Testis (tissue), 2 donors: ENCODE measurements at regions not wholly inside any gene's neighbourhood (a gene's known extent, or its start where the extent isn't known, plus 50 kb on each side); places are given as distances from the start of the nearest gene placed in this dataset.

ENCODE experiments used
- DNase-seq: peaks from one replicate; pipeline ENCODE4 v3.0.0-alpha.2; 2019
- H3K27ac ChIP-seq, 2 donors: fragments of 200-600 bp; sonication (generic); one replicate each; pipeline ENCODE4 v1.5.1; 2019
- H3K27me3 ChIP-seq: fragments of 200-600 bp; sonication (generic); one replicate; pipeline ENCODE4 v1.5.1; 2019
- H3K36me3 ChIP-seq: fragments of 200-600 bp; sonication (generic); one replicate; pipeline ENCODE4 v1.5.1; 2017; ENCODE audit warnings: low read depth; ENCODE audit errors: missing control alignments
- H3K4me1 ChIP-seq: fragments of 200-600 bp; sonication (generic); one replicate; pipeline ENCODE4 v1.5.1; 2019
- H3K4me3 ChIP-seq, 2 donors: fragments of 200-600 bp; sonication (generic); one replicate each; pipeline ENCODE4 v1.5.1; 2017 to 2019
- H3K9me3 ChIP-seq: fragments of 200-600 bp; sonication (generic); one replicate; pipeline ENCODE4 v1.5.1; 2017
- POLR2A ChIP-seq: fragments of 450-650 bp; IDR thresholded peaks from one replicate; pipeline ENCODE4 v1.6.1; 2017; ENCODE audit warnings: antibody characterized with exemption, mild to moderate bottlenecking, moderate library complexity
- whole genome bisulfite sequencing, 2 donors: methylation state at CpG; one replicate each; pipeline ENCODE4 v1.1.5; 2018; 5-methylcytosine and 5-hydroxymethylcytosine counted together
- intact Hi-C: fragments of 100-400 bp; cut with DNase I; formaldehyde crosslinking; loops from one replicate; pipeline ENCODE4 v1.15.1; 2023; ENCODE audit warnings: low total_unique reads
- TF ChIP-seq, protein P1 (sequence below), 3 experiments: fragments of 450-650 bp in 2 of 3; fragments of 200-600 bp in 1 of 3; sonication (generic) in 1 of 3; IDR thresholded peaks; one replicate each; pipeline ENCODE4 v1.5.1; 2016 to 2019; ENCODE audit warnings: antibody characterized with exemption in 3 of 3, mild to moderate bottlenecking in 2 of 3, moderate library complexity in 1 of 3

- H3K9me3 ChIP-seq = no peaks in the 10 kb centered on the region
- WGBS, 2 donors = 65 to 76% methylated on average over 3 of the region's 3 CpGs
- no peaks in the 10 kb centered on the region for H3K4me1 ChIP-seq
- TF ChIP-seq POLR2A = no peak
- intact Hi-C loops = no loop called here
- H3K27ac ChIP-seq = no peak overlapping the region
- peak; percentile 31 for DNase-seq
- no peaks in the 10 kb centered on the region for H3K36me3 ChIP-seq
- H3K27me3 ChIP-seq = no peaks in the 10 kb centered on the region
- H3K4me3 ChIP-seq = no peak overlapping the region
Measured at GRCh38 chr9:88270413-88270812, 117.8 kb upstream of the SPIN1 start.

- H3K4me3 ChIP-seq = no peak overlapping the region
- no peaks in the 10 kb centered on the region for H3K4me1 ChIP-seq
- no peak for DNase-seq
- TF ChIP-seq, protein P1, sequence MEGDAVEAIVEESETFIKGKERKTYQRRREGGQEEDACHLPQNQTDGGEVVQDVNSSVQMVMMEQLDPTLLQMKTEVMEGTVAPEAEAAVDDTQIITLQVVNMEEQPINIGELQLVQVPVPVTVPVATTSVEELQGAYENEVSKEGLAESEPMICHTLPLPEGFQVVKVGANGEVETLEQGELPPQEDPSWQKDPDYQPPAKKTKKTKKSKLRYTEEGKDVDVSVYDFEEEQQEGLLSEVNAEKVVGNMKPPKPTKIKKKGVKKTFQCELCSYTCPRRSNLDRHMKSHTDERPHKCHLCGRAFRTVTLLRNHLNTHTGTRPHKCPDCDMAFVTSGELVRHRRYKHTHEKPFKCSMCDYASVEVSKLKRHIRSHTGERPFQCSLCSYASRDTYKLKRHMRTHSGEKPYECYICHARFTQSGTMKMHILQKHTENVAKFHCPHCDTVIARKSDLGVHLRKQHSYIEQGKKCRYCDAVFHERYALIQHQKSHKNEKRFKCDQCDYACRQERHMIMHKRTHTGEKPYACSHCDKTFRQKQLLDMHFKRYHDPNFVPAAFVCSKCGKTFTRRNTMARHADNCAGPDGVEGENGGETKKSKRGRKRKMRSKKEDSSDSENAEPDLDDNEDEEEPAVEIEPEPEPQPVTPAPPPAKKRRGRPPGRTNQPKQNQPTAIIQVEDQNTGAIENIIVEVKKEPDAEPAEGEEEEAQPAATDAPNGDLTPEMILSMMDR (IDR thresholded peaks at IDR 0.05) = no peak
- TF ChIP-seq POLR2A = no peak
- H3K27me3 ChIP-seq = no peaks in the 10 kb centered on the region
- no peaks in the 10 kb centered on the region for H3K9me3 ChIP-seq
- intact Hi-C loops = no loop called here
- H3K36me3 ChIP-seq = no peaks in the 10 kb centered on the region
- H3K27ac ChIP-seq = no peak overlapping the region
Measured at GRCh38 chr9:88268886-88269285, 119.4 kb upstream of the SPIN1 start.

GRCh38 chr9:88267283-88267682, 121.0 kb upstream of the SPIN1 start:
- H3K4me1 ChIP-seq = no peaks in the 10 kb centered on the region
- no peak for DNase-seq
- no peak overlapping the region for H3K4me3 ChIP-seq
- intact Hi-C loops = no loop called here
- H3K27me3 ChIP-seq = no peaks in the 10 kb centered on the region
- H3K9me3 ChIP-seq = no peaks in the 10 kb centered on the region
- no peak overlapping the region for H3K27ac ChIP-seq
- no peak for TF ChIP-seq POLR2A
- TF ChIP-seq, protein P1 (IDR thresholded peaks at IDR 0.05) = no peak
- H3K36me3 ChIP-seq = no peaks in the 10 kb centered on the region
- WGBS, 2 donors = 94 to 96% methylated on average over 4 of the region's 4 CpGs

DNA sequence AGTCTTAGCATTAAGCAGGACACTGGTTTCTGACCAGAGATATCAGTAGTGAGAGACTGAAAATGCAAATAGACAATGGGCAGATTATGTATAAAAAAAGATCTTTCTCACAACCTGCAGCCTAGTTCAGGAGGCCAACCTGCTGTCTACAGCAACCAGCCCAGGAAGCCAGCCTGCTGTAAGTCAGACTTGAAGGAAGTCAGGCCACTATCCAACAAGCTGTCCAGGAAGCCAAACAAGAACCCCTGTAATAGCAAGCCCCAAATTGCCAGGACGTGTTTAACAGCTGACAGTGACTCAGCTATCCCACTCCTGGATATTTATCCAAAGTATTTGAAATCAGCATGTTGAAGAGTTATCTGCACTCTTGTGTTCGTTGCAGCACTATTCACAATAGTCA, 121.8 kb upstream of the SPIN1 start:
- TF ChIP-seq, protein P1 (IDR thresholded peaks at IDR 0.05) = no peak
- TF ChIP-seq POLR2A = no peak
- Histone ChIP-seq H3K9me3 (no peaks in the 10 kb centered on the region), H3K36me3 (no peaks in the 10 kb centered on the region), H3K4me1 (no peaks in the 10 kb centered on the region), H3K4me3 (no peak overlapping the region), H3K27me3 (no peaks in the 10 kb centered on the region), H3K27ac (no peak overlapping the region)
- DNase-seq = no peak
- intact Hi-C loops = no loop called here
- 67 to 85% methylated on average over 2 of the region's 2 CpGs for WGBS, 2 donors

DNA sequence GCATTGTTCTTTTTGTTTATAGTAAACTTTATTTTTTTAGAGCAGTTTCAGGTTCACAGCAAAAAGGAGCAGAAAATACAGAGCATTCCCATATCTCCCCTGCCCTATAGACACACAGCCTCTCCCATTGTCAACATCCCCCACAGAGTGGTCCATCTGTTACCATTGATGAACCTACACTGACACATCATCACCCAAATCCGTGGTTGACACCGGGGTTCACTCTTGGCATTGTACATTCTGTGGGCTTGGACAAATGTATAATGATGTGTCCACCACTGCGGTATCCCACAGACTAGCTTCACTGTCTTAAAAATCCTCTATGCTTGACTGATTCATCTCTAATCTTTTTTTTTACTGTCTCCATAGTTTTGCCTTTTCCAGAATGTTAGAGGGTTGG, 120.7 kb upstream of the SPATA31C2 start:
- intact Hi-C loops = no loop called here
- peaks cover 9% of the 10 kb centered on the region for H3K4me1 ChIP-seq
- no peaks in the 10 kb centered on the region for H3K36me3 ChIP-seq
- no peak for DNase-seq
- no peak overlapping the region for H3K4me3 ChIP-seq
- H3K27ac ChIP-seq = no peak overlapping the region
- no peaks in the 10 kb centered on the region for H3K27me3 ChIP-seq
- TF ChIP-seq, protein P1 (IDR thresholded peaks at IDR 0.05) = no peak
- no peak for TF ChIP-seq POLR2A
- no peaks in the 10 kb centered on the region for H3K9me3 ChIP-seq
- 93 to 96% methylated on average over 3 of the region's 3 CpGs for WGBS, 2 donors
